IMR-90 (cell line): ENCODE measurements at regions not wholly inside any gene's neighbourhood (a gene's known extent, or its start where the extent isn't known, plus 50 kb on each side); places are given as distances from the start of the nearest gene placed in this dataset.

Source experiments
- BHLHE40 ChIP-seq: fragments of 150-350 bp; IDR thresholded peaks from 2 replicates; pipeline ENCODE4 v1.6.1; 2016; ENCODE audit warnings: mild to moderate bottlenecking, low read depth, low read length
- CEBPB ChIP-seq: IDR thresholded peaks from 2 replicates; pipeline ENCODE4 v1.6.1; 2012; ENCODE audit warnings: low read depth, low read length, improper control_type of control experiment
- CHD1 ChIP-seq: IDR thresholded peaks from 2 replicates; pipeline ENCODE4 v1.6.1; 2012; ENCODE audit warnings: low read depth, low read length, improper control_type of control experiment
- FOS ChIP-seq: fragments of 150-350 bp; IDR thresholded peaks from 2 replicates; pipeline ENCODE4 v1.6.1; 2016; ENCODE audit warnings: low read depth, low read length
- MAZ ChIP-seq: IDR thresholded peaks from 2 replicates; pipeline ENCODE4 v1.6.1; 2012; ENCODE audit warnings: low read depth, mild to moderate bottlenecking, low read length, improper control_type of control experiment, moderate library complexity, borderline replicate concordance
- MXI1 ChIP-seq: IDR thresholded peaks from 2 replicates; pipeline ENCODE4 v1.6.1; 2012; ENCODE audit warnings: low read depth, mild to moderate bottlenecking, low read length, moderate library complexity, borderline replicate concordance
- POLR2A ChIP-seq: IDR thresholded peaks from 2 replicates; pipeline ENCODE4 v1.6.1; 2012; ENCODE audit warnings: mild to moderate bottlenecking, low read depth, low read length
- RAD21 ChIP-seq: IDR thresholded peaks from 2 replicates; pipeline ENCODE4 v1.6.1; 2012; ENCODE audit warnings: low read length, improper control_type of control experiment
- RCOR1 ChIP-seq: IDR thresholded peaks from 2 replicates; pipeline ENCODE4 v1.6.1; 2012; ENCODE audit warnings: mild to moderate bottlenecking, low read length, improper control_type of control experiment; ENCODE audit not compliant: insufficient replicate concordance
- RFX5 ChIP-seq: IDR thresholded peaks from 2 replicates; pipeline ENCODE4 v1.8.0; 2012; ENCODE audit warnings: low read depth, mild to moderate bottlenecking, low read length, moderate library complexity
- SMC3 ChIP-seq: fragments of 150-350 bp; IDR thresholded peaks from 2 replicates; pipeline ENCODE4 v1.6.1; 2016; ENCODE audit warnings: low read depth, mild to moderate bottlenecking, antibody characterized with exemption, low read length, moderate library complexity
- TF ChIP-seq, protein P1 (sequence below): conservative IDR thresholded peaks from 2 replicates; pipeline ENCODE4 v1.5.1; 2012; ENCODE audit warnings: mild to moderate bottlenecking, low read depth, low read length, improper control_type of control experiment
- TF ChIP-seq, protein P2 (sequence below): fragments of 150-350 bp; IDR thresholded peaks from 2 replicates; pipeline ENCODE4 v1.6.1; 2017; ENCODE audit warnings: mild to moderate bottlenecking, antibody characterized with exemption, low read length, low read depth
- TF ChIP-seq, protein P3 (sequence below): fragments of 150-350 bp; IDR thresholded peaks from 2 replicates; pipeline ENCODE4 v1.6.1; 2016; ENCODE audit warnings: low read depth, mild to moderate bottlenecking, low read length, moderate library complexity, borderline replicate concordance

DNA sequence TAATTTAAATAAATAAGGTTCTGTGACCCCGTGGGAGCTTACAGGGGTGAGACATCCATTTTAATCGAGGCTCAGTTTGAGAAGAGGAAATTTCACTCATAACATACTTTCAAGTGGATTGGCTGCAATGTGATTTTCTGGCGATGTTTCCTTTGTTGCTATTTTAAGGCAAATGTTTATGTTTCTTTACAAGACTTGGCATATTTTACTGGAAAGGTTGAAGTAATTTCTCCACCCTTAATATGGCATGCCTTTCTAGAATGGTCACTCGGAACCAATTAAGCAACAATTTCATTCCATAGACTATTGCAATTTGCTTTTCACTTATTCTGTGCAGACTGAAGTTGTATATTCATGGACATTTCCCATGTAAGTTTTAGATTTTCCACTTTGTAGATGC is 438.0 kb upstream of the WWC1 start:
- TF ChIP-seq, protein P1, sequence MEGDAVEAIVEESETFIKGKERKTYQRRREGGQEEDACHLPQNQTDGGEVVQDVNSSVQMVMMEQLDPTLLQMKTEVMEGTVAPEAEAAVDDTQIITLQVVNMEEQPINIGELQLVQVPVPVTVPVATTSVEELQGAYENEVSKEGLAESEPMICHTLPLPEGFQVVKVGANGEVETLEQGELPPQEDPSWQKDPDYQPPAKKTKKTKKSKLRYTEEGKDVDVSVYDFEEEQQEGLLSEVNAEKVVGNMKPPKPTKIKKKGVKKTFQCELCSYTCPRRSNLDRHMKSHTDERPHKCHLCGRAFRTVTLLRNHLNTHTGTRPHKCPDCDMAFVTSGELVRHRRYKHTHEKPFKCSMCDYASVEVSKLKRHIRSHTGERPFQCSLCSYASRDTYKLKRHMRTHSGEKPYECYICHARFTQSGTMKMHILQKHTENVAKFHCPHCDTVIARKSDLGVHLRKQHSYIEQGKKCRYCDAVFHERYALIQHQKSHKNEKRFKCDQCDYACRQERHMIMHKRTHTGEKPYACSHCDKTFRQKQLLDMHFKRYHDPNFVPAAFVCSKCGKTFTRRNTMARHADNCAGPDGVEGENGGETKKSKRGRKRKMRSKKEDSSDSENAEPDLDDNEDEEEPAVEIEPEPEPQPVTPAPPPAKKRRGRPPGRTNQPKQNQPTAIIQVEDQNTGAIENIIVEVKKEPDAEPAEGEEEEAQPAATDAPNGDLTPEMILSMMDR, result no peak
- no peak for TF ChIP-seq POLR2A
- no peak for TF ChIP-seq RFX5
- no peak for TF ChIP-seq FOS
- TF ChIP-seq CEBPB, result peak; percentile 63; the same call in 1 of the 2 replicates
- no peak for TF ChIP-seq MXI1
- no peak for TF ChIP-seq RAD21
- TF ChIP-seq, protein P2, sequence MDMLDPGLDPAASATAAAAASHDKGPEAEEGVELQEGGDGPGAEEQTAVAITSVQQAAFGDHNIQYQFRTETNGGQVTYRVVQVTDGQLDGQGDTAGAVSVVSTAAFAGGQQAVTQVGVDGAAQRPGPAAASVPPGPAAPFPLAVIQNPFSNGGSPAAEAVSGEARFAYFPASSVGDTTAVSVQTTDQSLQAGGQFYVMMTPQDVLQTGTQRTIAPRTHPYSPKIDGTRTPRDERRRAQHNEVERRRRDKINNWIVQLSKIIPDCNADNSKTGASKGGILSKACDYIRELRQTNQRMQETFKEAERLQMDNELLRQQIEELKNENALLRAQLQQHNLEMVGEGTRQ, result no peak
- TF ChIP-seq, protein P3, sequence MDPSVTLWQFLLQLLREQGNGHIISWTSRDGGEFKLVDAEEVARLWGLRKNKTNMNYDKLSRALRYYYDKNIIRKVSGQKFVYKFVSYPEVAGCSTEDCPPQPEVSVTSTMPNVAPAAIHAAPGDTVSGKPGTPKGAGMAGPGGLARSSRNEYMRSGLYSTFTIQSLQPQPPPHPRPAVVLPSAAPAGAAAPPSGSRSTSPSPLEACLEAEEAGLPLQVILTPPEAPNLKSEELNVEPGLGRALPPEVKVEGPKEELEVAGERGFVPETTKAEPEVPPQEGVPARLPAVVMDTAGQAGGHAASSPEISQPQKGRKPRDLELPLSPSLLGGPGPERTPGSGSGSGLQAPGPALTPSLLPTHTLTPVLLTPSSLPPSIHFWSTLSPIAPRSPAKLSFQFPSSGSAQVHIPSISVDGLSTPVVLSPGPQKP, result no peak
- TF ChIP-seq RCOR1, result no peak
- no peak for TF ChIP-seq MAZ
- TF ChIP-seq BHLHE40, result no peak
- no peak for TF ChIP-seq SMC3
- no peak for TF ChIP-seq CHD1
